GM12874 (cell line): ENCODE measurements at regions not wholly inside any gene's neighbourhood (a gene's known extent, or its start where the extent isn't known, plus 50 kb on each side); places are given as distances from the start of the nearest gene placed in this dataset.

ENCODE experiments used
- TF ChIP-seq, protein P1 (sequence below): IDR thresholded peaks from 2 replicates; pipeline ENCODE4 v1.5.1; 2011; ENCODE audit warnings: low read depth, mild to moderate bottlenecking, control low read depth, low read length, moderate library complexity; ENCODE audit not compliant: insufficient read depth

DNA sequence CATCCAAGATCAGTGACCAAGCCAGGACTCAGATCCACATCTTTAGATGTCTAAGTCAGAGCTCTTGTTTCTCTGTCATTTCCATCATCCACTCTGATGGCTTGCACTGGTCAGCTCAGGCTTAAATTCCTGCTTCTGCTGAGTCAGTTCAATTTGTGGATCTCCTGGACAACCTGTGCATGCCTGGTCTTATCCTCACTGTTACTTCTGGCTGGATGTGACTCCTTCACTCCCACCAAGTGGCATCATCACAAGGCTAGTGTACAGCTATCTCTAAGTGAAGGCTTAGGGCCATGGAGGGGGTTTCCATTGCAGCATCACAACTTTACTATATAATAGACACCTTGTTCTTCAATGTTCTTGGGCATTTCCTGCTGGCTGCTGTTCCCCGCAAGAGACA is 102.9 kb downstream of the EMP1 start:
- TF ChIP-seq, protein P1, sequence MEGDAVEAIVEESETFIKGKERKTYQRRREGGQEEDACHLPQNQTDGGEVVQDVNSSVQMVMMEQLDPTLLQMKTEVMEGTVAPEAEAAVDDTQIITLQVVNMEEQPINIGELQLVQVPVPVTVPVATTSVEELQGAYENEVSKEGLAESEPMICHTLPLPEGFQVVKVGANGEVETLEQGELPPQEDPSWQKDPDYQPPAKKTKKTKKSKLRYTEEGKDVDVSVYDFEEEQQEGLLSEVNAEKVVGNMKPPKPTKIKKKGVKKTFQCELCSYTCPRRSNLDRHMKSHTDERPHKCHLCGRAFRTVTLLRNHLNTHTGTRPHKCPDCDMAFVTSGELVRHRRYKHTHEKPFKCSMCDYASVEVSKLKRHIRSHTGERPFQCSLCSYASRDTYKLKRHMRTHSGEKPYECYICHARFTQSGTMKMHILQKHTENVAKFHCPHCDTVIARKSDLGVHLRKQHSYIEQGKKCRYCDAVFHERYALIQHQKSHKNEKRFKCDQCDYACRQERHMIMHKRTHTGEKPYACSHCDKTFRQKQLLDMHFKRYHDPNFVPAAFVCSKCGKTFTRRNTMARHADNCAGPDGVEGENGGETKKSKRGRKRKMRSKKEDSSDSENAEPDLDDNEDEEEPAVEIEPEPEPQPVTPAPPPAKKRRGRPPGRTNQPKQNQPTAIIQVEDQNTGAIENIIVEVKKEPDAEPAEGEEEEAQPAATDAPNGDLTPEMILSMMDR = no peak

DNA sequence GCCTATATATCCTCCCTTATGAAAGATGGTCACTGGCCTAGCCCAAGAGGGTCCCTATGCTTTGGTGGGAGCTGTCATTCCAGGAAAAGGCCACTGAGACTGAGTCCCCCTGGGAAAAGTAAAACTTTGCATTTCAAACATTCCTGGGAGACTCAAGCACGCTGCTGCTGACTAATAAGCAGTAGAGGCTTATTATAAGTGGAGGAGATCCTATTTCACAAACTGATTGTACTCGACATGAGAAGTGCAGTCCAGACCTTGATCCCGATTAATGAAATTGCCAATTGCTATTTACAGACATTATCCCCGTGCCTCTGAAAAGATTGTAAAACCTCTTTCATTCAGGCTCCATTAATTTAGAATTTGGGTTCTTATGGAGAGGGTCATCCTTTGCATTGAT is 96.6 kb downstream of the EMP1 start:
- TF ChIP-seq, protein P1 = no peak

DNA sequence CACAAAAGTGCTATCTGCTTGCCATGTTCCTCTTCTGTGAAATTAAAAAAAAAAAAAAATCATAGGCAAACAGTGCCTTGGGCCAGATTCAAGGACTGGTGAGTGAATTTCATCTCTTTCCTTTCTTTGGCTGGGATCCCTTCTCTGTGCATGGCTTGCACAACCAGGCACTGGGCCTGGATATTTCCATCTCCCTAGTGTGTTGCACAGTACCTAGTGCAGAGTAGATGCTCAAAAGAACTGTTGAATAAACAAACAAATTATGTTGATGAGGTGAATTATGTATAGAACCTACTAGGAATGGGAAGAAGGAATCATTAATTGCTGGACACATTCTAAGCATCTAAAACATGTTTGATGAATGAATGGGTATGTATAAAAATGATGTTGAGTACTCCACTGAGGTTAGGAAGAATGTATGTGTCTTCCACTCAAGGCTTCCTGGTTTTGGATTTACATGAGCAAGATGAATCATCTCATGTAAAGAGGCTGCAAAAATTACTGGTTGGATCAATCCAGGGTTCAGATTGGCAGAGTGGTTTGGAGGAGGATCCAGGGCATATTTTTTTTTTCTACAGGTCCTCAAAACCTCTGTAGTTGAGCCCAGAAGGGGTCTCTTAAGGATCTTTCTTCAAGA is 93.2 kb downstream of the EMP1 start:
- TF ChIP-seq, protein P1 = no peak

DNA sequence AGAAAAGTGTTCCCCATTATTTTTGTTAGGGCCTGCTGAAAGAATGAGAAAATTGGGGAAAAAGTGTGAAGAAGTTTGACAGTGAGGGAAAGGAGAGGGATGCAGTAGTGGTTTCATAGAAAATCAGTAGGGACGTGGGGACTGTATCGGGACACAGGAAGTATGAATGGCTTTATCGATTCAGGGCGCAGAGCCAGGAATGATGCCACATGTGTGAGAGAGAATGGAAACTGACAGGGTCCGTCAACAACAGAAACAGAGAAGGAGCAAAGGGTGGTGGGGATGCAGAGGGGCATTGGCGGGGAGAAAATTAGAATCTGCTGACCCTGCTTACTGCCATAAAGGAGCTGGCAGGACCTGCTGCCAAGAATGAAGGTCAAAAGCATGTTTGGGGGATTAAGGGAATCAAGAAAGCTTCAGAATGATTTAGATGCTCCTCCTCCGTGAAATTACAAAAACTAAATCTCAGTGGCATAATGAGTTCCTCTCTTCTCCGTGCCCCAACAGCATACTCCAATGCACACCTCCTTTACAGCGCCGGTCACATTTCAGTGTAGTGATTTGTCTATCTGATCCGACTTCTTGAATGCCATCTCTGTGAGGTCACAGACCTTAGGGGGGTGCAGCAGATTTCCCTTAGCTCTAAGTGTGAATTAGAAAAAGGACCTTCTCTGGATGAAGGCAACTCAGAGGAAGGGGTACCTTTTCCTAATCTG is 92.6 kb downstream of the EMP1 start:
- TF ChIP-seq, protein P1 = no peak

DNA sequence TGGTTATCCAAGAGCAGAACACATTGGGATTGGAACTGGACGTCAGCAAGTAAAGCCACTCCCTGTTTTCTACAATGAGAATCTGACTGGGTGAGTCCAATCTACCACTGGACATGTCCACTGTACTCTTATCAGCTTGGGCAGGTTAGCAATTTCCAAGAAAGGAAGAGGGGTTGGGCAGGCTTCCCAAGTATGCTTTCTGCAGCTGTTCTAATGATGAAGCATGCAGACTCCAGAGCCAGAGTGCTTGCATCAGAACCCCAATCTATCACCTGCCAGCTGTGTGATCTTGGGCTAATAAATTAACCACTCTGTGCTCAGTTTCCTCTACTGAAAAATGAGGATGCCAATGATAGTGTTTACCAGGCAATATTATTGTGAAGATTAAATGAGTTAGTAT is 92.0 kb downstream of the EMP1 start:
- TF ChIP-seq, protein P1 = no peak

DNA sequence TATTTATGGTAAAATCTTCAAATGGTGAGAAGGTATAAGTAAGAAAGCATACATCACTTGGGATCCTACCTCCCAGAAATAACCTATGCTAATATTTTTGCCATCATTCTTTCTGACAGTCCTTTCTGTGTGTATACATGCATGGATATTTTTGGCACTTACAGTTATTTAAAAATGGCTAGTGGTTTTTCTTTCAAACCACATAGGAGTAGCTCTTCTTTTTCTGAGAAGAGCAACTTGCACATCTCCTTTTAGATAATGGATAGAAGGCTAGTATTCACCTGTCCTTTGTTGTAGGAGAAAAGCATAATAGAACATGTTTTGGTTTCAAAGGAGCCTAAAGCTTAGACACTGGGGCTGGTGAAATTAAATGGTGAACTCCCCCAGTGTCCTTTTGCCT is 87.3 kb downstream of the EMP1 start:
- TF ChIP-seq, protein P1 = no peak

DNA sequence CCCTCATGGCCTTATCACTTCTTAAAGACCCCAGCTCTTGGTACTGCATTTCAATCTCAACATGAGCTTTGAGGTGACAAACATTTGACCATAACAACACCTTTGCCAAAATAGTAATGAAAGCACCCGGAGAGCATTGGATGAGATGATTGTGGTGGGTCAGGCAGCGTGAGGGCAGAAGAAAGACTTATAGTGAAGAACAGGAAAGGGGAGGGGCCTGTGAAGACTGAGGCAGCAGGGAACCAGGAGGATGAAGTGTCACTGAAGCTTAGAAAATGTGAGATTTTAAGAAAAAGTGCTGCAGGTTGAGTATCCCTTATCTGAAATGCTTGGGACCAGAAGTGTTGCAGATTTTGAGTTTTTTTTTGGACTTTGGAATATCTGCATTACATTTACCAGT is 86.3 kb downstream of the EMP1 start:
- TF ChIP-seq, protein P1 = no peak
